SKM-1 treated with dmso at 0.1 percent for 144 hours (cell line): ENCODE measurements at regions not wholly inside any gene's neighbourhood (a gene's known extent, or its start where the extent isn't known, plus 50 kb on each side); places are given as distances from the start of the nearest gene placed in this dataset.

ENCODE experiments used
- DNase-seq: peaks from one replicate; lab custom pipeline; 2025; ENCODE audit not compliant: unreplicated experiment; lab: John Stamatoyannopoulos, UW

DNA sequence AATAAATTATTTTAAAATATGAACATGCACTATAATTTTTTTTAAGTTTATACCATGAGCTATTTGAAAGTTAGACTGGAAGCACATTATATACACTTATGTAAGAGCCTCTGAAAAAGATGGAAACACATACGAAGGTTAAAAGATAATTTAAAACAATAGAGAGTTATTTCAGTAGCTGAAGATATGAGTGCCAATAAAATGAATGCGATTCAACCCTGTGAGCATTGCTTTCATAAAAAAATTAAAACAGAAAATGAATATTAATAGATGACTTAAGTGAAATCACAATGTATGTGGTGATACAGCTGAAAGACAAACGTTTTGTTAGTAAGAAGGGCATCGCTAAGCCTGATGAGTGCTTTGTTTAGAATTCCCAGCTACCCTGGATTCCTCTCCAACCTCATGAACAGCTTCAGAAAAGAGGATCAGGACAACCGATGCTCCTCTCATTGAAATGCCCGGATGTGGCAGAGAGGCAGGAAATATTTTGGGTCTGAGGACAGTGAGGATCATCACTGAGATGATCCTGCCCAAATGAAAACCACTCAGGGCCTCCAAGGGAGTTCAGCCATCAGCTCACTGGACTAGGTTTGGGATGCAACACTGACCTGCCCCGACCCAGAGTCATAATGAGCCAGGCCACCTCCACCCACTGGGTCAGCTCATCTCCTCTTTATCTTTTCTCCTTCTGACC, 60.2 kb upstream of the TOP3B start:
- DNase-seq: no peak

DNA sequence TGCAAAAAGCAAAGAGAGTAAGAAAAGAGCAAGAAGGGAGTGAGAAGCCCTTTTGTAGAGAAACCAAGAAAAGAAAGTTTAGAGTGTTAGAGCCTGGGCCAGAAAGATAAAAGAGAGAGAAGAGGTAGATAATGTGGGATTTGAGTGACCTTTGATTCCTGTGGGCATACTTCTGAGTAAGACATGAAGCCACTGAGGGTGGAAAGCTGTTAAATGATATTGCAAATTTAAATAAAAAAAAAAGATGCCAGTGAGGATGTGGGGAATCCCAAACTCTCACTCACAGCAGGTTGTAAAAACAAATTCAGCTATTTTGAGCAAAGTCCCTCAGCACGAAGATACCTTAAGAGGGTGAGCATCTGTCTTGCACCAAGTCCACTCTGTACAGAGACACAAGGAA, 59.4 kb upstream of the TOP3B start:
- DNase-seq: no peak

DNA sequence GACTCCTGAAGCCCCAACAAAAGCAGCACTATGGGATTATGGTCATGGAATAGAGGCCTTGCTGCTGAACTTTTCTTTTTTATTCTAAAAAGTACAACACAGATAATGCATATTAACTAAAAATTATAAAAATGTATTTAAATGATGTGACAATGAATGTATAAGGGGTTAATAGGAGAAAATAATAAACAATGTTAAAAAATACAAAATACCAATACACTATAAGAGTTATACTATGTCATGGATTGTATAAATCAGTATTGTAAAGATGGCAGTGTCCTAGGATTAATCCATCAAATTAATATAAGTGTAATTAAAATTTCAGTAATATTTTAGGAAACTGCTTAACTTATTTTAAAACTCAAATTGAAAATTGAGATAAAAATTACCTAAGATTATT, 58.3 kb upstream of the TOP3B start:
- DNase-seq: no peak

GRCh38 chr22:22040472-22040871, 57.9 kb upstream of the TOP3B start:
- DNase-seq: no peak

GRCh38 chr22:22039286-22040074, 56.9 kb upstream of the TOP3B start:
- no peak for DNase-seq

- no peak for DNase-seq
Observed at GRCh38 chr22:22038178-22038880, 55.7 kb upstream of the TOP3B start.

- no peak for DNase-seq
Observed at GRCh38 chr22:22037740-22038139, 55.2 kb upstream of the TOP3B start.

- DNase-seq: peak; percentile 1
Observed at GRCh38 chr22:22037229-22037628, 54.6 kb upstream of the TOP3B start.

- DNase-seq: no peak
Observed at GRCh38 chr22:22036588-22036987, 54.0 kb upstream of the TOP3B start.

DNA sequence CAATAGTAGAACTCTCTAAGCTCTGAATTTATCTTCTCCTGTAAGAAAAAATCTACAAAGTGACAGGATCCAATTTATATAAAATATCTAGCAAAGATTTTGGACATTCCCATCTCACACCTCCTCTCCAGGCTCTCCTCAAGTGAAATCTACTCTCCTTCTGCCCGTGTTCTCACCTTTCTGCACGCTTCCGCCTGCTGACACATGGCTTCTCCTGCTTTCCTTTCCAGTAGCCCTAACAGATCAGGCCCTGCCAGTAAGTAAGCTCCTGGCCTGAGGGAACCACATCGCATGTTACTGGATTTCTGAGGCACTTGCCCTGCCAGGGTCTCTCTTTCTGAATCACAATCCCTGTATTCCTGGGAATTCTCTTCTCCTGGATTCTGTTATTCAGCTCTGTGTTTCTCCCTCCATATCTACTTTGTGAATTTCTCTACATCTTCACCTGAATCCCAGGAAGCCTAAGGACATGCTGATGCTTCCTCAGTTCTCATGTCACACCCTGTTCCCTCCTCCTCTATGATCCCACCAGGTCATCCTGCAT, 53.3 kb upstream of the TOP3B start:
- no peak for DNase-seq

- DNase-seq: no peak
Observed at GRCh38 chr22:22035203-22035602, 52.6 kb upstream of the TOP3B start.

- DNase-seq: no peak
Observed at GRCh38 chr22:22034469-22035132, 52.0 kb upstream of the TOP3B start.

DNA sequence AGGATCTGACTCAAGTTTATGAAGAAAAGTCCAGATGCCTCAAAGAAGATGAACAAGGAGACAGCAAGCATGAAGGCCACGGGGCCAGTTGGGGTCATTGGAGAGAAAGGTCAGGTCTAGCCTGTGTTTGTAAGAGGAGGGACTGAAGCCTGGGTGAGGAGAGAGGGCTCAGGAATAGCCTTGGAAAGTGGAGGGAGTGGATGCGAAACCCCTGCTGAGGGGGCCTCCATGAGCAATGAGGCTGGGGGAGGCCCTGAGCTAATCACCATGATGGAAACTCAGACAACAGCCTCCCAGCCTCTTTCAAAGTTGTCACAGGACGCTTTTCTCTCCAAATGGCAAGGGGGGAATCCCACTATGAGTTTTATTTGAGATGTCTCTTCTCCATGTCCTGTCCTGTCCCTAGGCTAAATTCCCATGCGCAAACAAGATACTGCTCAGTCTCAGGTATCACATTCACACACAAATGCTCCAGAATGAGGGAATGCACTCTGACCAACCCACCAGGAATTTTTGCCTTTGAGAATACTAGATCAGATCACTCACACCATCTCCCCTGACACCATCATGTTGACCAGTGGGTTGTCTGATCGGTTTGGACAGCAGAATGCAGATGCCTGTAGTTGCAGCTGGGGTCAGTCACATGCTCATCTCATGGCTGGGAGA, 51.3 kb upstream of the TOP3B start:
- DNase-seq: no peak

GRCh38 chr22:22032906-22033802, 50.6 kb upstream of the TOP3B start:
- DNase-seq: no peak

DNA sequence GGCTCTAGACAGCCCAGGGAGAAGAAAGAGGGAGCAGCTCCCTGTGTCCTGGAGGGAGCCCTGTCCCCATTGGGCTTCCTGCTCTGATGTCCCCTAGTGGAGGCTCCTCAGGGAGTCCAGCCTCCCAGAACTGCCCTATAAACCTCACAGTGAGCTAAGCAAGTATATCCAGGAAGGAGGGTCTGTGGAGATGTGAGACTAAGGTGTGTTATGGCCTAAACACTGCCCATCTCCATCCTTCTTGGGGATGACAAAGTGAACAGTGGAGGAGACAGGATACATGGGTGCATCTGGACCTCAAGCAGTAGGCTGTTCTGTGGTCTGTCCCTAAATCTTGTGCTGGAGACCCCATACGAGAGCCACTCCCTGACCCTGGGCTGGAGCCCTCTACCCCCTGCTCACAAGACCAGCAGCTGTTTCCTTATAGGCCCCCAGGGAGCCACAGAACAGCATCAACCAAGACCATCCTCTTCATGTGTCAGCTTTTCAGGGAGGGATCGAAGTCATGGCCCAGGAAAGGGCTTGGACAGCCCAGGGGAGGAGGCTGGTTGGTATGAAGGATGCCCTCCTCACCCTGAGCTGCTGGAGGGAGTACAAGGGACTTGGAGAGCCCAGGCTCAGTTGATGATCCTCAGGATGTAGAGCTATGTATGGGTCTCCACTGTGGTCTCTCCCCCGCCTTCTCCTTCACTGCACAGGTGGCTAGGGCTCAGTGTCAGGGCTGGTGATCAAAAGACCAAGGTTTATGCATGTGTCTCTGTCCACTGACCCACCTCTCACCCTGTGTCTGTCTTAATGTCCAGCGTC, 49.7 kb upstream of the TOP3B start:
- no peak for DNase-seq
